GM18520 (cell line): ENCODE measurements at regions not wholly inside any gene's neighbourhood (a gene's known extent, or its start where the extent isn't known, plus 50 kb on each side); places are given as distances from the start of the nearest gene placed in this dataset.
"Not testable (repeated sequence)": the region's sequence is repeated elsewhere in the genome, so short reads cannot be mapped to it uniquely, and the experiment has no call there.

Source experiments
- ATAC-seq: cut with Tn5 transposase; IDR thresholded peaks from one replicate; pipeline ENCODE4 v1.9.1; 2021; ENCODE audit not compliant: unreplicated experiment

DNA sequence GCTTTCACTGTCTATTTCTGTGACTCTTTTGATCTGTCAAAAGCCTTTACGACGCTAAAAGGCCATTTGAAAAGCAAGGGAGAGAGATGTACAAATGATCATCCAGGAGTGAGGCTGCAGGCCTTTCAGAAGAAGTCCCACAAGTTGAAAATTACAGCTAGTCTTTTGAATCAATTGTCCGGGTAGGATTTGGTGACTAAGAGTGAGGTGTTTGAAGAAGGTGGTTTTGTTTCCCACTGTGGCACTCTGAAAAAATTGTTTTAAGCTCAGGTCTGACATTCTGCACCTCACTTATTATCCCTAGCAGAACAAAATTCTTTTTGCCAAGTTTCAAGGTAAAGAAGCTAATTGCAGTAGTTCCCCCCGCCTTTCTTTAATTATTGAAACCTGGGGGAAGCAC lies 50.8 kb upstream of the TMEM108 start:
- ATAC-seq = no peak

DNA sequence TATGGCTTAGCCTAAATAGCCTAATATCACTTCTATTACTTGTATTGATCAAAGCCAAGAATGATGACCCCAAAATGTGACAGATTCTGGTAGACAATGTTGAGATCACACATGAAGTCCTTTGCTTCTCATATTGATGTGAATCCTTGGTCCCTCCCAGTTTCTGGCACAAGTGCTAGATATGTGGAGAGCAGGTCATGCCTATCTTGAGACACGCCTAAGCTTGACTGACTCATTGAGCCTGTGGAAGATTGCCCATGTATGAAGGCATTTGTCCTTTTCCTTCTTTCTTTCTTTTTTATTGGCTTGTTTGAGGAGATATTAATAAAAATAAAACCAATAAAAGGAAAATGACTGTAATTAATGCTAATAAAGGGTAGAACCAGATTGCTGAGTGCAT lies 54.0 kb upstream of the TMEM108 start:
- no peak for ATAC-seq

DNA sequence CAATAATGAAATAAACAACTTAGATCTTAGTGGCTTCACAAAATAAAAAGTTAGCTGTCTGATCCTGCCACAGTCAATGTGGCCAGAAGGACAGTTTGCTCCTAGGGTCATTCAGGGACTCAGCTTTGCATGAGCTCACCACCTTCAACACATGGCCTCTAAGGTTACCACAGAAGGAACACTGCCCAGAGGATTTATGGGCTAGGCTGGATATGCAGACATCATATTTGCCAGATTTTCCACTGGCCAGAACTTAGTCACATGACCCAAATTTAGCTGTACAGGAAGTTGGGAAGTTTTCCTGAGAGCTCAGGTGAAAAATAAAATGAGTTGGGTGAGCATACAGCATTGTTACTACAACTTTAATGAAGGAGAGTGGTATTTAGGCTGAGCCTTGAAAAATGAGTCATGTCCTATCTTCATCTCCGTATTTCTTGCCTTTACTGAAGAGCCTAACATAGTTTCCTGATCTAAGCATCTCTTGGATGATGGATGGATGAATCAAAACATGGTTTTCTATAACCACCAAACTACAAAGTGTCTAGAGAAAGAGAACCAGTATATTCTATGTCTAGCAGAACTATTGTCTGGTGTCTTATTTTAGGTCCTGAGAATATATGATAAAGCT lies 54.9 kb upstream of the TMEM108 start:
- no peak for ATAC-seq

DNA sequence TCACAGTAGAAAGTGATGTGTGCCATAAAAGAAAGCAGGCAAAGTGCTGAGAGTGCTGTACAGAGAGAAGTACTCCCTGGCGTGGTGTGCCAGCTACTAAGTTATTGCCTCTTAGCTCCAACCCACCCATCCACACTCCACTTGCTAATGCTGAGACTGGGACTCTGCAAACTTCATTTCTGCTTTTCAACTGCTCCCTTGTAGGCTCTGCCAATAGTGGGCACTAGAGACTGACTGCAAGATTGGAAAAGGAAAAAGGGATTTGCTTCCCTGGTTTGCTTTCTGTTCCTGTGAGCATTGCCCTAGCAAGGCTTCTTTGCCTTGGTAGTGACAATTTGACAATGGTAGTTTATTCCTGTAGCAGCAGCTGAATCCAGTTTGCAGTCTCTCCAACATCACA lies 56.5 kb upstream of the TMEM108 start:
- ATAC-seq = no peak

DNA sequence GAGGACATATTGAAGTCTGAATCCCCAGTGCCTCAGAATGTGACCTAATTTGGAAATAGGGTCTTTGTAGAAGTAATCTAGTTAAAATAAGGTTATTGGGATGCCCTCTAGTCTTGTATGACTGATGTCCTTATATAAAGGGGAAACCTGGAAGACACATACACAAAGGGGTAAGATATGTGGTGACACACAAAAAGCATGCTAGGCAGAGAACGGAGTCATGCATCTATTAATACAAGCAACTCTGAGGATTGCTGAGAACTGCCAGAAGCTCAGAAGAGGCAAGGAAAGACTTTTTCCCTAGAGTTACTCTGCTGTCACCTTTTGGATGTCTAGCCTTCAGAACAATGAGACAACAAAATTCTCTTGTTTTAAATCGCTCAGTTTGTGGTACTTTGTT lies 58.1 kb upstream of the TMEM108 start:
- no peak for ATAC-seq

DNA sequence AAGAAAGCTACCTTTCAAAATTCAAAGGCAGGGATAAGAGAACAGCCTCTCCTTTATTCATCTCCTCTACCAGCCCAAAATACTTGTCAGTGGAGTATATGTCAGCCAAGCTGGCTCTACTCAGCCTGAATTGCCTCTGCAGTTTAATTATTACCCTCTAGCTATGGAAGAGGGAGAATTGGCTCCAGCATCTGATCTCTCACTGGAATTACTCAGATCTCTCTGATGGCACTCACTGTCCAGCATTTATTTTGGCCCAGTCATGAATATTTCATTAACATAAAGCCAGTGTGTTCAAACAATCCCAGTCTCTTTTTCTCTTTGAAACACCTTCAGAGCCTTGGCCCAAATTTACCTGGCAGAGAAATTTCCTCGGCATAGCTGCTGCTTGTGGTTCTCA lies 58.6 kb upstream of the TMEM108 start:
- ATAC-seq = no peak

DNA sequence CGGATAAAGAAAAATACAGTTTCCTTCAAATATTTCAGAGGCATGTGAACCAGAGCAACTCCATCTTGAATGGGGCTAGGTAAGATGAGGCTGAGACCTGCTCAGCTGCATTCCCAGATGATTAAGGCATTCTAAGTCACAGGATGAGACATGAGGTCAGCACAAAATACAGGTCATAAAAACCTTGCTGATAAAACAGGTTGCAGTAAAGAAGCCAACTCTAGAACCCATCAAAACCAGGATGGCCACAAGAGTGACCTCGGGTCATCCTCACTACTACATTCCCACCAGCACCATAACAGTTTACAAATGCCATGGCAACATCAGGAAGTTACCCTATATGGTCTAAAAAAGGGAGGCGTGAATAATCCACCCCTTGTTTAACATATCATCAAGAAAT lies 59.2 kb upstream of the TMEM108 start:
- ATAC-seq = not testable (repeated sequence)

DNA sequence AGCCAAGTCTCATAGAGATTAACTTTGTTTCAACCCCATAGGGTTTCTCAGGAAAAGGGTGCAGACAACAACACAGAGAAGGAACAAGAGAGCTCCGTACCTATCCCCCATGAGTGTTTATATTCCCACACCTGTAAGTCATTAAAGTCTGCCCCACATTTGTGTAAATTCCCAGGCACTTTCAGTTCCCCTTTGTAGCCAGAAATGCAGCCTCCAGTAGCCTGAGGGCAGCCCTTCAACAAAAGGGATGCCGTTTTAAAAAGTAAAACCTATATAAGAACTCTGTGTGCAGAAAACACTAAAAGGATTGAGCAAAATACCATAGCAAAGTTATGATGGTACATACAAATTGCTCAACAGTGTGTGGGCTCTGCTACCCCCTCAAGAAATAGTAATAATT lies 59.7 kb upstream of the TMEM108 start:
- ATAC-seq = no peak

DNA sequence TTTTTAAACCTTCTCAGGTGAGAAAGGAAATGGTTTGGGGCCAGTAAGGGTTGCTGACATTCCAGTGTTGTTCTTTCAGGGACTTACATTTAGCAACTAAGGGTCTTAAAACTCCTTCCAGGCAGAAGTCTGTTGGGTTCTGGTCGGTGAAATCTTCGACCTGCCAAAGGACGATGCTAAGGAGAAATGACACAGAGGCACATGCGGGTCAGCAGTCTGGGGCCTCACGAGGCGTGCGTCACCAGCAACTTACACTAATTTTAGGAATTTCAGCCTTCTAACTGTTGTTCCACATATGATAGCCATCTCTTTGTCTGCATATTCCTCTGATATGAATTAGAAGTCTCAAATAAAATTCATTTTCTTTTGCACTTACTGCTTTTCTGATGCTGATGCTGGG lies 64.1 kb upstream of the TMEM108 start:
- ATAC-seq = no peak

DNA sequence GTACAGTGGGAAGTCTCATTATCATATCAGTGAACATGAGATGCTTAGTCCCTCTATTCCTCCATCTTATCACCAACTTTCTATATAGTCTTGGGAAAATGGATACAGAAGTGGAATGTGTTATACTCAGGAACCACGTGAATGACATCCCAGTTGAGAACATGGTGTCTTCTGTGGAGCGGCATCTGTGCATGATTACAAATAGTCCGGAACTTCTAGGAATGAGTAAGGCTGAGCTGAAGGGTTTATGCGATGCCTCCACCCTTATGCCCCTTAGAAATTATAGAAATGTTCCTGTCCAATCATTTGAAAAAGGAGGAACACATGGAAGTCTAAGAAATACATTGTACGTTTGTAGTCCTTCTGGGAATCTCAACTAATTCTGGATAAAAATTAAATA lies 64.8 kb upstream of the TMEM108 start:
- ATAC-seq = no peak

DNA sequence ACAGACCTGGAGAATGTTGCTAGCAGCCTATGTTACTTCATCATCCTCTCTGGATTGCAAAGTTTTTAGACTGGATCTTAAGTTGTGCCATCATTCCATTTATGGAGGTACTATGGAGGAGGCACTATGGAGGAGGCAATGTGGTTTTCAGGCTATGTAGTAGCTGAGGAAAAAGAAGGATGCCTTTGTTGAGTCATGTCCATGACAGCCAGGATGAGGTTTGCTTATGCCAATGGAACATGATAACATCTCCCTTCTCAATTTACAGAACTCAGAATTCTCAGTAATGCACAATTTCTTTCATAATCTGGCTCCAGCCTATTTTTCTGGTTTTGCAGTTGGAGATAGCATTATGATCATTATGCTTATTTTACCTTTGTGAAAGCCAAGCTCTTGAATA lies 65.9 kb upstream of the TMEM108 start:
- ATAC-seq = no peak

DNA sequence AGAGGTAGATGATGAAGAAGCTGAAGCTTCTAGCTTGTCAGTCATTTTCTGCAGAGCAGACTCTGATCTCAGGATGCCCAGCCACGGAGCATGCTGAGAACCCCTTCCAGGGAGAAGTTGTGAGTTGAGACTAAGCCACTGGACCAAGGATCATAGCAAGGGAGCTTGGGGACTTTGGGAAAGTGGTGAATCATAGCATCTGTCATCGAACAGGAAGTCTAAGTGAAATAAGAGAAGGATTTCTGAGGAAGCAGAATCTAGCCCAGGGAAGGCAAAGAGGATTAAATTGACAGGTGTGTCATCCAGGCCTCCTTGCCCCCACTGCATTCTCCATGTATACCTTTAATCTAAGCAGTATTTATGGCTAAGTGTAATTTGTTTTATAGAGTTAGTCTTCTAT lies 71.8 kb upstream of the TMEM108 start:
- no peak for ATAC-seq

DNA sequence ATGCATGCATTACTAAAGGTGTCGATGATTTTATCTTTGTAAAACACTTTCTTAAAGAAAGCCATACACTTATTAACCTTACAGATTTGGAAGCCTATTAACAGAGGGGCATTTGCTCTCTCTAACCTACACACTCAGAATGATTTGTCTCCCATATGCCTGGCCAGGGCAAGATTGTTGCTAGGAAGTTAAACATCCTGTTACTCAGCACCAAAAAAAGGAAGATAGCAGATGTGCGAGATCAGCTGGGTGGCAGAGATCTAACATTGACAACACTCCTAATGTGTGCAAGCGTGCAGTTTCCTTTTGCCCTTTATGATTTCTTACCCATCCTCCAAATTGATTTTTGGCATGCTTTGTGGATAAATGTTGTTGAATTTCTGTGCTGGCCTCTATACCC lies 73.9 kb upstream of the TMEM108 start:
- ATAC-seq = no peak

DNA sequence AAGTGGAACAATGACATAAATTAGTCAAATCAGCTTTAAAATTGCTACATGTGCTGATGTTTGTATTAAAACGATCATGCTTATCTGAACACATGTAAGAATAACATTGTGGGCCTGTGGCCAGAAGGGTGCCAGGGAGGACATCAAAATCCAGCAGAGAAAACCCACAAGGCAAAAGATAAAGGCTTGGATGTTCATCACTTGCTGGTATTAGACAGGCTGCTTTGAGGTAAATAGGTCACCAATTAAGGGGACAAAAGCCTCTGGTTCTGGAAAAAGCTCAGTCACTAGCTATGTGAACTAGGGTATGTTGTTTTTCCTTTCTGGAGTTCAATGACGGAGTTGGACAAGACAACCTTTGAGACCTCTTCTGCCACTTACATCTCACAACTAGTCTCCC lies 74.4 kb upstream of the TMEM108 start:
- no peak for ATAC-seq

DNA sequence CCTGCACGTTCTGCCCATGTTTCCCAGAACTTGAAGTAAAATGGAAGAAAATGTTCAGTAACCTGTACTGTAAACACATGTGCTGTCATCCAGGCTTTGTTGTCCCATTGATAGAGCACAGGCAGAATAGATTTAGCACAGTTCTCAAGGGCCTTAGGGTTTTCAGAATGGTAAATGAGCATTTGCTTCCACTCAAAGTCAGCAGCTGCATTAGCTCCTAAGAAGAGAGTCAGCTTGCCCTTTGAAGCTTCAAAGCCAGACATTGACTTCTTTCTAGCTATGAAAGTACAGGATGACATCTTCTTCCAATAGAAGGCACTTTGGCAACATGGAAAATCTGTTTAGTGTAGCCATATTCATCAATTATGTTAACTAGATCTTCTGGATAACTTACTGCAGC lies 76.2 kb upstream of the TMEM108 start:
- ATAC-seq = no peak

DNA sequence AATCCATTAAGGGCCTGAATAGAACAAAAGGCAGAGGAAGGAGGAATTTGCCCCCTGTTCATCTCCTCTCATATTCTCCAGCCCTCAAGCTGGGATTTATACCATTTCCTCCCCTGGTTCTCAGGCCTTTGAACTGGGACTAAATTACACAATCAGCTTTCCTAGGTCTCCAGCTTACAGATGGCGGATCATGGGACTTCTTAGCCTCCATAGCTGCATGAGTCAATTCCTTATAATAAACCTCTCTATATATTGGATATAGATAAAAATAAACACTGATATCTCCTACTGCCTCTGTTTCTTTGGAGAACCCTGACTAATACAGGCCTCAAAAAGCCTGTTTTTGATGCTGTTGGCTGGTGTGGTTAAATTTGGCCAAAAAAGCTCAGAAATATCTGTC lies 84.5 kb upstream of the TMEM108 start:
- ATAC-seq = no peak

DNA sequence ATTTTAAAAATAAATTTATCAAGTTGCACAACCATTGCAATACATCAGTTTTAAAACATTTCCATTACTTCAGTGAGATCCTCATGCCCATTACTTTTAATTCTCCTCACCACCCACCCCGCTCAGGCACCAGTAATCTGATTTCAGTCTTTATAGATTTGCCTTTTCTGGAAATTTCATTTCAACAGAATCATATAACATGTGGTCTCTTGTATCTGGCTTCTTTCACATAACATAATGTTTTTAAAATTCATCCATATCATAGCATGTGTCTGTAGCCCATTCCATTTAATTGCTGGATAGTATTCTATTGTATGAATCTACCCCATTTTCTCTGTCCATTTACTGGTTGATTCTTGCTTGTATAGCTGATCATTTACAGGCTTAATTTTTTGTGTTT lies 110.3 kb upstream of the TMEM108 start:
- no peak for ATAC-seq

DNA sequence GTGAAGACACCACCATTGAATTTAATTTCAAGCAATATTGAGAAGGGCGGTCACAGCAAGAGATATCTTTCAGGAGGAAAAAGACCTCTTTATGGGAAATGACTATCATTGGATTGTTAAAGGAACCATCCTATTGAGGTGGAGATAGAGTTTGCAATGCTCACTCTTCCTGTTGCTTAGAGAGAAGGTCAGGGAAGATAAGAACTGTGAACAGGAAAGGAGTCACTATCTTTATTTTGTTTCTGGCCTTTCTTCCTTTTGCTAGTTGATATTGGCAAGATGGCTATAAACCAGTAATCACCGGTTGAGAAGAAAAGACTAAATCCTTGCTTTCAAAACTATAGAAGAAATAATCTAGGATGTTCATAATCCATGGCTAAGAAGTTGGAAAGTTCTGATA lies 112.1 kb upstream of the TMEM108 start:
- no peak for ATAC-seq

DNA sequence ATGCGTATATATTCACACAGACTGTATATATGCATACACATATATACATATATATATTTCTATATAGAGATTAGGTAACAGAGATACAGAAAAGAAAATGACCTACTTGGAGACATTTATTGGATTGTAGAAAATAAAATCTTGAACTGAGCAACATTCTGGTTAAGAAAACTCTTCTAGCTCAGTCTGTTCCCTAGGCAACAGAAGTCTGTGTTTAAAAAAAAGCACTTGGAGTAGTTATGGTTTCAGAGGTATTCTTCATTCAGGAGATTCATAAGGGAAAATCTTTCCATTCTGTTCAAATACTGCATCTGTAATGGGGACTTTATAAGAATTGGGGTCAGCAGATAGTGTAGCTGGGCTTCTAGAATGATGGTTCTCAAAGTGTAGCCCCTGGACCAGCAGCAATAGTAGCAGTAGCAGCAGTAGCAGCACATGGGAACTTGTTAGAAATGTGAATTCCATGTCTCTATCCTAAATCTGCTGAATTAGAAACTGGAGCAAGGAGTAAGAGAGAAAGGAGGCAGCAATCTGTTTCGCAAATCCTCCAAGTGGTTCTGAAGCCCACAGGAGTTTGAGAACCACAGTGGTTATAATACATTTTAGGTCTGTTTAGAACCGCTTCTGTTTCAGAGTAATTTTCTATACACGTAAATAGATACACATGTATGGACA lies 112.8 kb upstream of the TMEM108 start:
- ATAC-seq = no peak

DNA sequence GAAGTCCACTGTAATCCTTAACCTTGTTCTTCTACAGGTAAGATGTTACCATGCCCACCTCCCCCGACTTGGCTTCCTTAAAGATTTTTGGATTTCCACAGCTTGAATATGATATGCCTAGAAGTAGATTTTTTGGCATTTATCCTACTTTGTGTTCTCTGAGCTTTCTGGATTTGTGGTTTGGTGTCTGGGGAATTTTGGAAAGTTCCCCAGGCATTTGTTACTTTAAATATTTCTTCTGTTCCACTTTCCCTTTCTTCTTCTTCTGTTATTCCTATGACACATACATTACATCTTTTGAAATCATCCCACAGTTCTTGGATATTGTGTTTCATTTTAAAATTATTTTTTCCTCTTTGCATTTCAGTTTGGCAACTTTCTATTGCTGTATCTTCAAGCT lies 122.1 kb upstream of the TMEM108 start:
- no peak for ATAC-seq

DNA sequence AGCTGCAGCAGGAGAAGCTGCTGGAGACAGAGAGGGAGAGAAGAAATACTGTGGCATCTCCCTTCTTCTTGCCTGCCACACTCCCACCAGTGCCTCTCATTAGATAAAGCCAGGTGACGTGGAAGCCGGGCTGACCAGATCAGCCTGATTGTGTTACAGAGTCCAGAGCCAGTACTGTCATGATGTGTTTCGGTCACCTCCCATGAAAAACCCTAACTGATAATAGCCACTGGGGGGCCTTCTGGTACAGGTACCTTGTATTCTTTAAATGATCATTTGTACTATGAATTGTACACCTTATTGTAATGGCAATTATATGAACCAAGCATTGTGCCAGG lies 125.8 kb upstream of the TMEM108 start:
- ATAC-seq = no peak

DNA sequence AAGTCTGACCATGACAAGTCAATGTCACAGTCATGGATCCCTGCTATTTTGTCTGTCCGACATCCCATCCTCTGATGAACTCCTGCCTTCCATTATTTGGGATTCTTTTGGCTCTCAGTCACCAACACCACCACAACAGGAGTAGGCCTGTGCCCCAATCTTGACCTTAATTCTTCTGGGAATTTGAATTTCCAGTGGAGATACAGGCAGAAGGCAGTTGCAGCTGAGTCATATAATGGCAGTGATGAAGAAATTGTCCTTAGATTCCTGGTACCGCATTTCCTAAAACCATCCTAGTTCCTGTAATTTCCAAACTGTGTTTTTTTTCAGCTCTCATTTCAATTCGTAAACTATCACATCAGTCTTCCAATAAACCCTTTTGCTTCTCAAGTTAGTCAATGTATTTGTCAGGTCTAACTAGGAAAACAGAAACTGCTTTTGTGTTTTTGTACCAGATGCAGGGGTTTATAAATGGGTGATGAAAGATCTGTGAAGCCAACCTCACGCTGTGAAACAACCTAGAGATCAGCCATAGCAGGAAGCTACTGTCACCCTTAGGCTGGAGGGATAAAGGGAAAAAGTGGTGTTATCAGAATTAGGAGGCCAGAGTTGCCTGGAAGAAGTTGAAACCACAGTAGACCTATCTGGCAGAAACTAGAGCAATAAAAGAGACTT lies 126.3 kb upstream of the TMEM108 start:
- ATAC-seq = no peak

DNA sequence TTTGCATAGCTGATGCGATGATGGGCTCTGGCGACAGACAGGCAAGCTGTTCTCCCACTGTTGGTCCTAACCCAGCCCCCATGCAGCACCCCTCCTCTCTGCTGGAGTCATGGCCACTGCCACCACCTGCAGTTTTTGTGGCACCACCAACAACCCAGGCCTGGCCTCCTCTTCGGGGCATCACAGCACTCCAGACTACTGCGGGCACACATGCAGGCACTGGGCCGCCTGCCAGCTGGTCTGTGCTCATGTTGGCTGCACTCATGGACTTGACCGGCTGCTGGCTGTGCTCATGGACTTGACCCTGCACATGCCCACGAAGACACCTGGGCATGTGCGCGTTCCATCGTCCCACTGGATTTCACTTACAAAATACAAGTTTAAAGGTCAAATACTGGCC lies 130.9 kb upstream of the TMEM108 start:
- ATAC-seq = no peak
